HG03521 (cell line): ENCODE measurements at regions not wholly inside any gene's neighbourhood (a gene's known extent, or its start where the extent isn't known, plus 50 kb on each side); places are given as distances from the start of the nearest gene placed in this dataset.
"Not testable (repeated sequence)": the region's sequence is repeated elsewhere in the genome, so short reads cannot be mapped to it uniquely, and the experiment has no call there.

Experiments
- ATAC-seq: cut with Tn5 transposase; IDR thresholded peaks from one replicate; pipeline ENCODE4 v1.9.1; 2021; ENCODE audit warnings: mild to moderate bottlenecking, moderate library complexity; ENCODE audit not compliant: unreplicated experiment

DNA sequence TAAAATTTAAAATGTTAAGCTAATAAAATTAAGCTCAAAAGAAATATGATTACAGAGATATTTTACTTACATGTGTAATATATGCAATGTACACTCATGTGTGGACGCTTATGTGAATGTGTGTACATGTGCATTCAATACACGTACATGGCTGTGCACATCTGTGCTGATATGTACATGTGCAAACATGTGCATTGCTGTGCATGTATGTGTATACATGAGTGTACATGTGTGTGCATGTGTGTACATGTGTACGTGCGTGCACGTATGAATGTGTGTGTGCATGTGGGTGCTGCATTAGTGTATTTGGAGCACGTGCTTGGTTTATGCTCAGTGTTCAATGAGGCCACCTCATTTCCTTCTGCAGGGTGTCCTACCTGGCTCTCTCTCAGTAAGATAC is 88.2 kb upstream of the TMEM18 start:
- ATAC-seq: no peak

DNA sequence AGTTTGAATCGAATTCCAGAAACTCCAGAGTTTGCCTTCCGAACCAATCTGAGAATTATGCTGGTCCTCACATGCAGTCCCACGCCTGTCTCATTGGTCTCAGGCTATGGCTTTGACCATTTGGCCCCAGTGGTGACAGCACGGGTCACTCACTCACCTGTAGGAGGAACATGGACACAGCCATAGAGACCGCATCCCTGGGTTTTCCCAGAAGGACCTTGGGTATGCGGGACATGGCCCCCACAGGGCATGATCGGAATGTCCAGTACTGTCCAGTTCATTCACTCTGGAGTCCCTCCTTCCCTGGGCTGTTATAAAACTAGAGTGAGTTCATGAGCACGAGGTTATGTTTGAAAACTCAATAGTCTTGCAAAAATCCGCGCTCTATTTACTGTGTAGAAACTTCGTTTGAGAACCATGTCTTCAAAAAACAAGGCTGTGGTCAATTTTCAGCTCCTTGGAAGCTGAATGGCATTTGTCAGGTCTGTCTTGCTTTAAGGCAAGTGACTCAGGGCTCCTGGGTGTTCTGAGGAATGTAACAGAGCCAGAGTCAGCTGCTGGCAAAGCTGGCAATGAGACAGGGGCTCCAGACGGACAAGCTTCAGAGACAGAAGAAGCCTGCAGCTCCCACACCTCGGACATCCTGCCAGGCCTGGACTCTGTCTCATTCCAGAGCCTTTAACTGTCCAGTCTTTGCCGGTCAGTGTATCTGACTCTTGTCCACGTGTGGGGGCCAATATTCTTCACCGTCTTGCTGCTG is 86.7 kb upstream of the TMEM18 start:
- no peak for ATAC-seq

DNA sequence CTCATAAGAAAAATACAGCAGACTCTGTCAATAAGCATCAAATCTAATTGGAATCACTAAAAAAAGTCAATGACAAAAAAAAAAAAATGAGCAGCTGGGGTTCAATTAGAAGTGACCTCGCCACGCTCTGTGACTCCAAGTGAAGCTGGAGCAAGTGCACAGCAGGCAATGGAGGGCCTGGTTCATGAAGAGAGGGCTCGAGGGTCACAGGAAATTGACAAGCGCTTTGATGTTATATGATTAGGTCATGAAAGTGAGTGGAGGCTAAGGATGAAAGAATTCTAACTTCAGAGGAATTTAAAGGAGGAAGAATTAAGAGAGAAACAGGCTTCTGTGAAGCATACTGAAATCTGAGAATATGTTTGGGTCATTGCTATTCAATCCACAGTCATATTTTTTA is 85.4 kb upstream of the TMEM18 start:
- no peak for ATAC-seq

GRCh38 chr2:761384-761783 is 84.2 kb upstream of the TMEM18 start:
- no peak for ATAC-seq

GRCh38 chr2:760001-760400 is 82.8 kb upstream of the TMEM18 start:
- no peak for ATAC-seq

- ATAC-seq: no peak
These were observed 81.0 kb upstream of the TMEM18 start for GRCh38 chr2:758073-758820.

- ATAC-seq: no peak
These were observed 75.9 kb upstream of the TMEM18 start for GRCh38 chr2:753123-753522.

GRCh38 chr2:751474-751873 is 74.3 kb upstream of the TMEM18 start:
- ATAC-seq: no peak

DNA sequence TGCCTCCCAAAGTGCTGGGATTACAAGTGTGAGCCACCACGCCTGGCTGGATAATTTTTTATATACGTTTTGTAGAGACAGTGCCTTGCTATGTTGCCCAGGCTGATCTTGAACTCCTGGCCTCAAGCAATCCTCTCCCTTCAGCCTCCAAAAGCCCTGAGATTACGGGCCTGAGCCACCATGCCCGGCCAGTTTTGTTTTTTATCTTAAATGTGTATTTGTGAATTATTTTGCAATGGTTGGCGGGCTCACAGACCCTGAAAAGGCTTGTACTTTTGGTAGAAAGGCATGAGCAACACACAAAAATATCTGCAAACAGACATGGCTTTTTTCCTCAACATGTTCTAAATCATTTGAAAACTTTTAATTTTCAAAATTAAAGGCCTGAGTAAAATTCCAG is 73.4 kb upstream of the TMEM18 start:
- no peak for ATAC-seq

DNA sequence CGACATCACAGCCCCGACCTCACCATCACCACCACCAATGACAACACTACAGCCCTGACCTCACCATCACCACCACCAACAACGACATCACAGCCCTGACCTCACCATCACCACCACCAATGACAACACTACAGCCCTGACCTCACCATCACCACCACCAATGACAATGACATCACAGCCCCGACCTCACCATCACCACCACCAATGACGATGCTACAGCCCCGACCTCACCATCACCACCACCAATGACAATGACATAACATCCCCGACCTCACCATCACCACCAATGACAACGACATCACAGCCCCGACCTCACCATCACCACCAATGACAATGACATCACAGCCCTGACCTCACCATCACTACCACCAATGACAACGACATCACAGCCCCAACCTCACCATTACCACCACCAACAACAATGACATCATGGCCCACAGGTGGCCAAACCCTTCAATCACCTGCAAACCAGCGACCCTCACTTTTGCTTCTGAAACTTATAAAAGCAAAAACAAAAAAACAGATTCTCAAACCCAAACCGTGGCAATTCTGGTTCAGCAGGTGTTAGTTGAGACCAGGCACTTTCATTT is 70.7 kb upstream of the TMEM18 start:
- no peak for ATAC-seq

DNA sequence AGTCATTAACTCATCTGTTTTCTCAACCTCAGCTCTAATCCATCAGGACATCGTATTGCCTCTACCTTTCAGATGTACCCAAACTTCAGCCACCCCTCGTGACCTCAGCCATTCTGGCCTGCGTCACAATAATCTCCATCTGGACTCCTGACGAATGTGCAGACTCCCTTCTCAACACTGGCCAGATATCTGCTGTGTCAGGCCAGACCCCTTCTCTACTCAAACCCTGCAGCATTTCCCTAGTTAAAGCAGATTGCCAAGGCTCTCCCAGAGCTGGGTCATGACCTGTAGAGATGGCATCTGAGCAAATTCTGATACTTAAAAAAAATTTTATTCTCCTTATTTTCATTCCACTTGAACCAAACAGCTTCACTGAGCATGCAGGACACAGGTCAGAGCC is 69.5 kb upstream of the TMEM18 start:
- ATAC-seq: no peak

DNA sequence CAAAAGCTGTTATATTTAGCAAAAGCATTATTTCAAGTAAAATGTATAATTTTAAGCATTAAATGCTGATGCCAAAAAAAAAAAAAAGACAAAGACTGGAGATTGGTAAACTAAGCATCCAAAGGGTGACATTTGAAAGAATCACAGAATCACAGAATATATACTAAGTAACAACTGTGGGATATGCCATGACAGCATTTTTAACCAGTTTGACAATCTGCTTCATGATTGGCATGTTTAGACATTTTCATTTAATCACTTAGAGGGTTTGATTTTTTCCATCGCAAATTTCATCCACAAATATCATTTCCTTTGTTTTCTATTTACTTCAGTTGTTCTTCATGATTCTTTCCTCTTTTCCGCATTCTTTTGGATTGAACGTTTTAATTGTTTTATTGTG is 66.9 kb upstream of the TMEM18 start:
- no peak for ATAC-seq

GRCh38 chr2:742221-742620 is 65.0 kb upstream of the TMEM18 start:
- ATAC-seq: no peak

GRCh38 chr2:741195-741496 is 63.9 kb upstream of the TMEM18 start:
- no peak for ATAC-seq

DNA sequence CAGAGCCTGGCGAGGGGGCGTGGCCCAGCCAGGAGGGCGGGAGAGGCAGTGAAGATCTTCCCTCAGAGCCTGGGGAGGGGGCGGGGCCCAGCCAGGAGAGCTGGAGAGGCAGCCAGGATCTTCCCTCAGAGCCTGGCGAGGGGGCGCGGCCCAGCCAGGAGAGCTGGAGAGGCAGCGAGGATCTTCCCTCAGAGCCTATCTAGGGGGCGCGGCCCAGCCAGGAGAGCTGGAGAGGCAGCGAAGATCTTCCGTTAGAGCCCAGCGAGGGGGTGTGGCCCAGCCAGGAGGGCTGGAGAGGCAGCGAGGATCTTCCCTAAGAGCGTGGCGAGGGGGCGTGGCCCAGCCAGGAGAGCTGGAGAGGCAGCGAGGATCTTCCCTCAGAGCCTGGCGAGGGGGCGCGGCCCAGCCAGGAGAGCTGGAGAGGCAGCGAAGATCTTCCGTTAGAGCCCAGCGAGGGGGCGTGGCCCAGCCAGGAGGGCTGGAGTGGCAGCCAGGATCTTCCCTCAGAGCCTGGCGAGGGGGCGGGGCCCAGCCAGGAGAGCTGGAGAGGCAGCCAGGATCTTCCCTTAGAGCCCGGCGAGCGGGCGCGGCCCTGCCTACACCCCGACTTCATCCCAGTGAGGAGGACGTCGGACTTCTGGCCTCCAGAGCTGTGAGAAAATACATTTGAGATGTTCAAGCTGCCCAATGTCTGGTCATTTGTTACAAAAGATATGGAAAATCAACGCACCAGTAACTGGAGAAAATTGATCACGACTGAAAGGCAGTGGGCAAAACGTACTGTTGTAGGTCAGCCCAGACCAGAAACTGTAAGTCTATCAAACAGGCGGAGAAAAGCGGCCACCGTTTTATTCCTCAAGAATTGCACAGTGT is 63.4 kb upstream of the TMEM18 start:
- not testable (repeated sequence) for ATAC-seq

- ATAC-seq: not testable (repeated sequence)
These were observed 62.7 kb upstream of the TMEM18 start for GRCh38 chr2:739864-740321.

- no peak for ATAC-seq
These were observed 59.7 kb upstream of the TMEM18 start for GRCh38 chr2:736939-737338.

DNA sequence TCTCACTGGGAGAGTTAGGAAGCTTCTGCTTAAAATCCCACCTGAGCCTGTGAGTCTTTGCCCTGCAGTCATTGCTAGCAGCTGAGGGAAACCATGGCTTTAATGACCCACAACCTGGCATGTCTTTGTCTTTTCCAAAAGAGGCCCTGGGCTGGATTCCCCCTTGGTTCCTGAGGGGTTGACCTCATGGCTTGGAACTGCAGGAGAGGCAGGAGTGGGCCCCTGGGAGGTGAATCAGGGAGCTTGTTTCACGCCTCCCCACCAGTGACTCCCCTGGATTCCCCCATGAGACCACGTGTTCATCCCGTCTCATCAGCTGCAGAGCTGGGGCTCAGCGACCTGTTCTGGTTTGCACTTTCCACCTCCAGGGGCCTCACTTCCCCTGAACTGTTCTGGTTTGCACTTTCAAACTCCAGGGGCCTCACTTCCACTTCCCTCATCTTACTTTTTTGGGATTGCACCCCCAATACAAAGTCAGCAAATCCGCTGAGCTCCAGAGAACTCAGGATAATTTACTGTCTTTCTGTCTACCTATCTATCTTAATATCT is 58.5 kb upstream of the TMEM18 start:
- no peak for ATAC-seq

DNA sequence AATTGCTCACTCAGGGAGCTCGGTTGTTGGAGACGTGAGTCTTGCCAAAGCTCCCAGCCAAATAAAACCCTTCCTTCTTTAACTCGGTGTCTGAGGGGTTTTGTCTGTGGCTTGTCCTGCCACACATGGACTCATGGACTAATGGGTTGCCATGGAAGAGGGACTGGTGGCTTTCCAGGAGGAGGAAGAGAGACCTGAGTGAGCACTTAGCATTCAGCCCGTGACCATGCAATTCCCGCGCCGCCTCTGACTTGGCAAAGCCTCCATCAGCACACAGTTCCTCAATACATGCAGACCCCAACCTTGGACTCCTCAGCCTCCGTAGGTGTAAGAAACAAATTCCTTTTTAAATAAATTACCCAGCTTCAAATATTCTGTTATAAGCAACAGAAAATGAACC is 57.3 kb upstream of the TMEM18 start:
- ATAC-seq: no peak

DNA sequence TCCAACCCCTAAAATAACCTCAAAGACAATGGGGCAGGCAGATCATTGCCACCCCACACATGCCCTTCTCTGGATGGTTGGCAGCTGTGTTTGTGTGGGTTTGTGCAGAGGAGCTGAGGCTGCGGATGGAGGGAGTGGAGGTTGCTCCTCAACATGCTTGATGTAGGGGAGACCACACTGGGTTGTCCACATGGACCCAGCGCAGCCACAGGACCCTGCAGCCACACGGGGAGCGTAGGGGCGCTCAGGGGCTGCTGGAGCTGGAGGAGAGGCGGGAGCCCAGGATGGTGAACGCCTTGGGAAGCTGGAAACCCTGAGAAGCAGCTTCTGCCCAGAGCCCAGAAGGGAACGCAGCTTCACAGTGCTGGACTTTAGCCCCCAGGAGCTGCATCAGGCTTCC is 56.3 kb upstream of the TMEM18 start:
- no peak for ATAC-seq

GRCh38 chr2:733001-733400 is 55.8 kb upstream of the TMEM18 start:
- no peak for ATAC-seq
